ENCODE measurements at regions not wholly inside any gene's neighbourhood (a gene's known extent, or its start where the extent isn't known, plus 50 kb on each side); places are given as distances from the start of the nearest gene placed in this dataset.

DNA sequence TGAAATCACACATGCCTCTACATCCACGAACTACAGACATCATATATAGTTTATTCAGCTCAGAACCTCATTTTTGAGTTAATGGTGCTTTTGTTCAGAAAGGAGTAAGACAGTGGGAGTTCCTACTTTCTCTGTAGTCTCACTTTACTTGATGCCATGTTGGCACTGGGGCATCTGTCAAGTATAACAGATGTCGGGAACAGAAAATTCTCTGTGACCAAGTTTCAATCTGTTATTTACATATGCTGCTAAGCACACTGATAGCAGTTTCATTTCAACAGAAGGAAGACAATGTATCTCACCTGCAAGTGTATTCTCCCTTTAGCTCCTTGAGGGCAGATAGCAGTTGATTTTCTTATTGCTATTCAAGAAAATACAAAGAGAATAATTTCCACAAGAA lies 774.1 kb downstream of the METTL4 start:
- no peak for DNase-seq (ENCODE audit: extremely low read depth, low read depth)
- TF ChIP-seq CTCF (IDR thresholded peaks at IDR 0.05; ENCODE audit: low read depth, low read length), result no peak

- DNase-seq (ENCODE audit: extremely low read depth, low read depth), result no peak
- TF ChIP-seq CTCF (IDR thresholded peaks at IDR 0.05; ENCODE audit: low read depth, low read length), result no peak
Observed at GRCh38 chr18:1805521-1805920, 765.8 kb downstream of the METTL4 start.

DNA sequence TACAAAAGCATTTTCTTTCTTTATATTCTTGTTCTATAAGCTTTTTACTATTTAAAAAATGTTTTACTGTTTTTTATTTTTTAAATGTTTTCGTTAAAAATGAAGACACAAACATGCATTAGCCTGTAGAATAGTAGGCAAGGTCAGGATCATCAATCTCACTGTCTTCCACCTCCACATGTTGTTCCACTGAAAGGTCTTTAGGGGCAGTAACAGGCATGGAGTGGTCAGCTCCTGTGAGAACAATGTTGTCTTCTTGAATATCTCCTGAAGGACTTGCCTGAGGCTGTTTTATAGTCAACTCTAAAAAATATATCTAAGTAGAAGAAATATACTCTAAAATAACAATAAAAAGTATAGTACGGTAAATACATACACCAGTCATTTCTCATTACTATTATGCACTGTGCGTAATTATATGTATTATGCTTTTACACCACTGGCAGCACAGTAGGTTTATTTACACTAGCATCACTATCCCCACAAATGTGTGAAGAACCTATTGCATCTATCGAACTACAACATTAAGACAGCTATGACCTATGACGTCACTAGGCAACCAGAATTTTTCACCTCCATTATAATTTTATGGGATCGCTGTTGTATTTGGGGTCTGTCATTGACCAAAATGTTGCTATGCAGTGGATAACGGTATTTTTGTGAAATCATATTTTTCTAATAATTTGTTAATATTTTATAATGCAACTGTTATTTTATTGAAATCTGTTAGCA lies 764.3 kb downstream of the METTL4 start:
- DNase-seq (ENCODE audit: extremely low read depth, low read depth), result no peak
- no peak for TF ChIP-seq CTCF (IDR thresholded peaks at IDR 0.05; ENCODE audit: low read depth, low read length)

- no peak for TF ChIP-seq CTCF (IDR thresholded peaks at IDR 0.05; ENCODE audit: low read depth, low read length)
- DNase-seq (ENCODE audit: extremely low read depth, low read depth), result no peak
Observed at GRCh38 chr18:1811282-1811681, 760.0 kb downstream of the METTL4 start.

DNA sequence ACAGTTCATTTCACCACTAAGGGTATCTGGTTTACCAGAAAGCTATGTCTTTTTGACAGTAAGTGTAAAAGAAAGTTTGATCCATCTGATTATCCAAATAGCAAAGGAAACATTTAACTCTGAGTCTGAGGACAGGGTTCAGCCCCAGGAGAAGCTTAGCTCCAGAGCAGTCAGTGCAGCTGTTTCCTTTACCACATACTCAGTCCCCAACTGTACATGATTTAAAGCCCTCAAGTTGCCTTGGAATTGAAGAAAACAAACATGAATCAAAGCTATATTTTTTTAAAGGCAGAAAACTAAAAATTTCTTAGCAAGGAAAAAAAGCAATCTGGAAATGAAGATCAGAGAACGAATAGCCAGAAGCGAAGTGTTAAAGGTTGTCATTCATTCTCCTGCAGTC lies 746.0 kb downstream of the METTL4 start:
- no peak for TF ChIP-seq CTCF (IDR thresholded peaks at IDR 0.05; ENCODE audit: low read depth, low read length)
- no peak for DNase-seq (ENCODE audit: extremely low read depth, low read depth)

- no peak for DNase-seq (ENCODE audit: extremely low read depth, low read depth)
- no peak for TF ChIP-seq CTCF (IDR thresholded peaks at IDR 0.05; ENCODE audit: low read depth, low read length)
Observed at GRCh38 chr18:1840878-1841277, 730.4 kb downstream of the METTL4 start.

GRCh38 chr18:1846640-1847039 lies 724.7 kb downstream of the METTL4 start:
- DNase-seq (ENCODE audit: extremely low read depth, low read depth), result no peak

More at GRCh38 chr18:1846640-1847039, 724.7 kb downstream of the METTL4 start:
- TF ChIP-seq CTCF (IDR thresholded peaks at IDR 0.05; ENCODE audit: low read depth, low read length), result no peak

Measured in AG09319 (cell line).